Hepatocyte (in vitro differentiated cells): ENCODE measurements at regions not wholly inside any gene's neighbourhood (a gene's known extent, or its start where the extent isn't known, plus 50 kb on each side); places are given as distances from the start of the nearest gene placed in this dataset.

Source experiments
- DNase-seq: peaks from one replicate; pipeline ENCODE4 v3.0.0-alpha.2; 2016; ENCODE audit warnings: low spot score
- H2AFZ ChIP-seq: fragments of 200-600 bp; sonication (generic); 2 replicates; pipeline ENCODE4 v1.6.0; 2016; ENCODE audit warnings: antibody characterized with exemption, mild to moderate bottlenecking
- H3K27ac ChIP-seq: fragments of 200-600 bp; sonication (generic); 2 replicates; pipeline ENCODE4 v1.5.1; 2016; ENCODE audit warnings: mild to moderate bottlenecking
- H3K27me3 ChIP-seq: fragments of 200-600 bp; sonication (generic); 2 replicates; pipeline ENCODE4 v1.6.1; 2016
- H3K36me3 ChIP-seq: fragments of 200-600 bp; sonication (generic); replicated peaks from 2 replicates; pipeline ENCODE4 v1.5.1; 2016; ENCODE audit warnings: low read depth; ENCODE audit not compliant: insufficient read depth
- H3K4me1 ChIP-seq: fragments of 200-600 bp; sonication (generic); 2 replicates; pipeline ENCODE4 v1.5.1; 2016; ENCODE audit warnings: mild to moderate bottlenecking, moderate library complexity; ENCODE audit not compliant: insufficient read depth
- H3K4me2 ChIP-seq: fragments of 200-600 bp; sonication (generic); 2 replicates; pipeline ENCODE4 v1.6.0; 2016
- H3K4me3 ChIP-seq: fragments of 200-600 bp; sonication (generic); 2 replicates; pipeline ENCODE4 v1.5.1; 2016; ENCODE audit warnings: mild to moderate bottlenecking
- H3K79me2 ChIP-seq: fragments of 200-600 bp; sonication (generic); 2 replicates; pipeline ENCODE4 v1.6.0; 2017; ENCODE audit warnings: mild to moderate bottlenecking
- H3K9me2 ChIP-seq: fragments of 200-600 bp; sonication (generic); replicated peaks from 2 replicates; pipeline ENCODE4 v1.6.0; 2017; ENCODE audit warnings: mild to moderate bottlenecking; ENCODE audit not compliant: insufficient read depth
- H3K9me3 ChIP-seq: fragments of 200-600 bp; sonication (generic); 2 replicates; pipeline ENCODE4 v1.5.1; 2016; ENCODE audit warnings: low read depth, mild to moderate bottlenecking
- H4K20me1 ChIP-seq: fragments of 200-600 bp; sonication (generic); 2 replicates; pipeline ENCODE4 v1.6.0; 2016; ENCODE audit warnings: mild to moderate bottlenecking; ENCODE audit not compliant: insufficient read depth, poor library complexity, severe bottlenecking
- CTCF ChIP-seq: fragments of 200-600 bp; sonication (generic); IDR thresholded peaks from 2 replicates; pipeline ENCODE4 v1.5.1; 2016; ENCODE audit warnings: antibody characterized with exemption, mild to moderate bottlenecking; ENCODE audit not compliant: poor library complexity
- EZH2 ChIP-seq: fragments of 200-600 bp; sonication (generic); IDR thresholded peaks from 2 replicates; pipeline ENCODE4 v1.6.1; 2016; ENCODE audit warnings: antibody characterized with exemption, mild to moderate bottlenecking, borderline replicate concordance
- EZH2phosphoT487 ChIP-seq: fragments of 200-600 bp; sonication (generic); IDR thresholded peaks from one replicate; pipeline ENCODE4 v1.6.1; 2018; ENCODE audit warnings: antibody characterized with exemption, mild to moderate bottlenecking, low read depth, moderate library complexity; ENCODE audit not compliant: unreplicated experiment, severe bottlenecking
- WGBS: methylation state at CpG from one replicate; pipeline ENCODE4 v1.1.6; 2016; ENCODE audit warnings: low lambda C conversion rate; ENCODE audit errors: missing lambda C conversion rate; 5-methylcytosine and 5-hydroxymethylcytosine counted together

- Histone ChIP-seq H4K20me1 (no peaks in the 10 kb centered on the region), H3K4me2 (no peak overlapping the region), H3K36me3 (no peaks in the 10 kb centered on the region), H2AFZ (no peak overlapping the region), H3K27ac (no peak overlapping the region), H3K9me3 (no peaks in the 10 kb centered on the region), H3K79me2 (no peaks in the 10 kb centered on the region), H3K4me3 (no peak overlapping the region), H3K4me1 (no peaks in the 10 kb centered on the region), H3K27me3 (peaks cover 6% of the 10 kb centered on the region), H3K9me2 (no peaks in the 10 kb centered on the region)
- DNase-seq, result no peak
- TF ChIP-seq CTCF, result no peak
- TF ChIP-seq EZH2, result no peak
- TF ChIP-seq EZH2phosphoT487, result no peak
- WGBS, result 90% methylated on average over 8 of the region's 8 CpGs
Measured at GRCh38 chr20:21002486-21002885, 103.7 kb downstream of the LINC00237 start.

- TF ChIP-seq EZH2, result no peak
- no peak for TF ChIP-seq CTCF
- TF ChIP-seq EZH2phosphoT487, result no peak
- no peak overlapping the region for H3K4me2 ChIP-seq
Measured at GRCh38 chr20:20993372-20993771, 112.8 kb downstream of the LINC00237 start.

GRCh38 chr20:20992686-20993360, 113.3 kb downstream of the LINC00237 start:
- 87% methylated on average over 15 of the region's 15 CpGs for WGBS
- H3K4me3 ChIP-seq, result no peak overlapping the region
- TF ChIP-seq CTCF (no peak), EZH2phosphoT487 (no peak), EZH2 (no peak)

More at GRCh38 chr20:20993372-20993771, 112.8 kb downstream of the LINC00237 start:
- H4K20me1 ChIP-seq, result no peaks in the 10 kb centered on the region
- no peak for DNase-seq
- no peaks in the 10 kb centered on the region for H3K9me3 ChIP-seq
- H2AFZ ChIP-seq, result no peak overlapping the region
- WGBS, result 75% methylated on average over 12 of the region's 12 CpGs
- H3K79me2 ChIP-seq, result no peaks in the 10 kb centered on the region
- H3K36me3 ChIP-seq, result no peaks in the 10 kb centered on the region
- H3K27ac ChIP-seq, result no peak overlapping the region
- no peaks in the 10 kb centered on the region for H3K27me3 ChIP-seq
- H3K4me3 ChIP-seq, result no peak overlapping the region
- H3K4me1 ChIP-seq, result no peaks in the 10 kb centered on the region
- no peaks in the 10 kb centered on the region for H3K9me2 ChIP-seq

GRCh38 chr20:20992277-20992676, 113.9 kb downstream of the LINC00237 start:
- H3K27ac ChIP-seq, result no peak overlapping the region
- no peaks in the 10 kb centered on the region for H3K27me3 ChIP-seq
- no peak for TF ChIP-seq EZH2phosphoT487
- TF ChIP-seq CTCF, result no peak
- TF ChIP-seq EZH2, result no peak
- H3K4me3 ChIP-seq, result no peak overlapping the region
- WGBS, result 97% methylated on average over 7 of the region's 7 CpGs
- no peaks in the 10 kb centered on the region for H3K9me2 ChIP-seq
- H3K36me3 ChIP-seq, result no peaks in the 10 kb centered on the region
- H3K4me2 ChIP-seq, result no peak overlapping the region
- H2AFZ ChIP-seq, result no peak overlapping the region
- H3K4me1 ChIP-seq, result no peaks in the 10 kb centered on the region
- DNase-seq, result no peak
- H3K79me2 ChIP-seq, result no peaks in the 10 kb centered on the region
- H4K20me1 ChIP-seq, result no peaks in the 10 kb centered on the region
- H3K9me3 ChIP-seq, result no peaks in the 10 kb centered on the region

More at GRCh38 chr20:20992686-20993360, 113.3 kb downstream of the LINC00237 start:
- Histone ChIP-seq H3K79me2 (no peaks in the 10 kb centered on the region), H2AFZ (no peak overlapping the region), H3K4me1 (no peaks in the 10 kb centered on the region), H3K27ac (no peak overlapping the region), H3K4me2 (no peak overlapping the region), H3K36me3 (no peaks in the 10 kb centered on the region), H3K27me3 (no peaks in the 10 kb centered on the region), H4K20me1 (no peaks in the 10 kb centered on the region), H3K9me2 (no peaks in the 10 kb centered on the region), H3K9me3 (no peaks in the 10 kb centered on the region)
- no peak for DNase-seq
